ENCODE measurements at regions not wholly inside any gene's neighbourhood (a gene's known extent, or its start where the extent isn't known, plus 50 kb on each side); places are given as distances from the start of the nearest gene placed in this dataset.

DNA sequence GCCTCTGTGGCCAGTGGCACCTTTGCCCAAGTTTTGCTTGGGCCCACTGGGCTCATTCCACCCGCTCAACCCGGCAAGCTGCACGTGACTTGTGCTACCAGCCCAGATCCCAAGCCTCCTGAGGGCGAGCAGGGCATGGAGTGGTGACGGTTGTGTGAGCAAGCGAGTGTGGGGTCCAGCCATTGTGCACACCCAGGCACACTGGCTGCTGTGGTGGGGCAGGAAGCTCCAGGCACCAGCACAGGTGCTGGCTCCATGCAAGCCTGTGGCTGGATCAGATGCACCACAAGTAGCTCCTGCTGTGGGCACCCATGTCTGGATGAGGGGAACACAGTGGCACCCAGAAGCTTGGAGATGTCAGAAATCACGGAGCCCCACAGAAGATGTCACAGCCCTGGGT, 557.0 kb upstream of the GNPDA2 start:
- TF ChIP-seq POLR2A (IDR thresholded peaks at IDR 0.05), result no peak
- TF ChIP-seq, protein P1, sequence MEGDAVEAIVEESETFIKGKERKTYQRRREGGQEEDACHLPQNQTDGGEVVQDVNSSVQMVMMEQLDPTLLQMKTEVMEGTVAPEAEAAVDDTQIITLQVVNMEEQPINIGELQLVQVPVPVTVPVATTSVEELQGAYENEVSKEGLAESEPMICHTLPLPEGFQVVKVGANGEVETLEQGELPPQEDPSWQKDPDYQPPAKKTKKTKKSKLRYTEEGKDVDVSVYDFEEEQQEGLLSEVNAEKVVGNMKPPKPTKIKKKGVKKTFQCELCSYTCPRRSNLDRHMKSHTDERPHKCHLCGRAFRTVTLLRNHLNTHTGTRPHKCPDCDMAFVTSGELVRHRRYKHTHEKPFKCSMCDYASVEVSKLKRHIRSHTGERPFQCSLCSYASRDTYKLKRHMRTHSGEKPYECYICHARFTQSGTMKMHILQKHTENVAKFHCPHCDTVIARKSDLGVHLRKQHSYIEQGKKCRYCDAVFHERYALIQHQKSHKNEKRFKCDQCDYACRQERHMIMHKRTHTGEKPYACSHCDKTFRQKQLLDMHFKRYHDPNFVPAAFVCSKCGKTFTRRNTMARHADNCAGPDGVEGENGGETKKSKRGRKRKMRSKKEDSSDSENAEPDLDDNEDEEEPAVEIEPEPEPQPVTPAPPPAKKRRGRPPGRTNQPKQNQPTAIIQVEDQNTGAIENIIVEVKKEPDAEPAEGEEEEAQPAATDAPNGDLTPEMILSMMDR (IDR thresholded peaks at IDR 0.05), result no peak
